CD4-positive, alpha-beta T cell treated with Interleukin-4 for 1 hour (primary cell): ENCODE measurements at regions not wholly inside any gene's neighbourhood (a gene's known extent, or its start where the extent isn't known, plus 50 kb on each side); places are given as distances from the start of the nearest gene placed in this dataset.
"Not testable (repeated sequence)": the region's sequence is repeated elsewhere in the genome, so short reads cannot be mapped to it uniquely, and the experiment has no call there.

Experiments
- DNase-seq, 2 donors: peaks; one replicate each; pipeline ENCODE4 v3.0.0-alpha.2; 2020 to 2022

GRCh38 chr18:22704586-22704918, 228.6 kb upstream of the RBBP8 start:
- no peak for DNase-seq

- no peak for DNase-seq
These were observed 227.8 kb upstream of the RBBP8 start for GRCh38 chr18:22705328-22705727.

- not testable (repeated sequence) for DNase-seq
These were observed 227.1 kb upstream of the RBBP8 start for GRCh38 chr18:22706025-22706424.

- no peak for DNase-seq
These were observed 223.7 kb upstream of the RBBP8 start for GRCh38 chr18:22709288-22710060.

- DNase-seq, result no peak
These were observed 222.4 kb upstream of the RBBP8 start for GRCh38 chr18:22710673-22711191.

- DNase-seq, result no peak
These were observed 221.9 kb upstream of the RBBP8 start for GRCh38 chr18:22711192-22711685.

- DNase-seq, result no peak
These were observed 219.6 kb upstream of the RBBP8 start for GRCh38 chr18:22713511-22713910.

- not testable (repeated sequence) for DNase-seq
These were observed 215.6 kb upstream of the RBBP8 start for GRCh38 chr18:22717536-22717935.

- no peak for DNase-seq
These were observed 209.9 kb upstream of the RBBP8 start for GRCh38 chr18:22723221-22723620.

GRCh38 chr18:22723773-22724172, 209.4 kb upstream of the RBBP8 start:
- no peak for DNase-seq

GRCh38 chr18:22726469-22726868, 206.7 kb upstream of the RBBP8 start:
- no peak for DNase-seq

GRCh38 chr18:22728016-22728415, 205.1 kb upstream of the RBBP8 start:
- no peak for DNase-seq

- DNase-seq, result no peak
These were observed 204.5 kb upstream of the RBBP8 start for GRCh38 chr18:22728481-22729105.

GRCh38 chr18:22731398-22731797, 201.7 kb upstream of the RBBP8 start:
- no peak for DNase-seq

GRCh38 chr18:22734105-22734661, 198.9 kb upstream of the RBBP8 start:
- no peak for DNase-seq

GRCh38 chr18:22734791-22735627, 198.1 kb upstream of the RBBP8 start:
- DNase-seq, result no peak

- DNase-seq, result no peak
These were observed 196.1 kb upstream of the RBBP8 start for GRCh38 chr18:22737054-22737453.

- DNase-seq, result no peak
These were observed 194.0 kb upstream of the RBBP8 start for GRCh38 chr18:22739061-22739642.

GRCh38 chr18:22739789-22740188, 193.3 kb upstream of the RBBP8 start:
- no peak for DNase-seq

- no peak for DNase-seq
These were observed 191.8 kb upstream of the RBBP8 start for GRCh38 chr18:22741318-22741717.

- no peak for DNase-seq
These were observed 190.7 kb upstream of the RBBP8 start for GRCh38 chr18:22742409-22742808.

GRCh38 chr18:22745966-22746365, 187.2 kb upstream of the RBBP8 start:
- no peak for DNase-seq

- no peak for DNase-seq
These were observed 181.1 kb upstream of the RBBP8 start for GRCh38 chr18:22752014-22752413.
